Activated CD8-positive, alpha-beta memory T cell treated with anti-CD3 and anti-CD28 coated beads for 36 hours (primary cell): ENCODE measurements at regions not wholly inside any gene's neighbourhood (a gene's known extent, or its start where the extent isn't known, plus 50 kb on each side); places are given as distances from the start of the nearest gene placed in this dataset.

Experiments
- CTCF ChIA-PET: fragments of 350-600 bp; sonication (Branson Sonifier 250); formaldehyde crosslinking; loops from one replicate; lab custom pipeline; 2021; ENCODE audit warnings: antibody characterized with exemption; lab: Charles Lee
- POLR2A ChIA-PET: fragments of 350-600 bp; sonication (Branson Sonifier 250); formaldehyde crosslinking; loops from one replicate; lab custom pipeline; 2021; ENCODE audit warnings: antibody characterized with exemption; lab: Charles Lee

GRCh38 chr4:29002151-29002550, 1718.0 kb upstream of the PCDH7 start:
- POLR2A ChIA-PET = no interaction called here
- CTCF ChIA-PET = no interaction called here

GRCh38 chr4:29005838-29006237, 1714.3 kb upstream of the PCDH7 start:
- CTCF ChIA-PET = no interaction called here
- POLR2A ChIA-PET = no interaction called here

GRCh38 chr4:29009908-29010307, 1710.3 kb upstream of the PCDH7 start:
- ChIA-PET POLR2A (no interaction called here), CTCF (no interaction called here)

- ChIA-PET POLR2A (no interaction called here), CTCF (no interaction called here)
Observed at GRCh38 chr4:29013341-29013740, 1706.8 kb upstream of the PCDH7 start.

GRCh38 chr4:29014555-29014954, 1705.6 kb upstream of the PCDH7 start:
- POLR2A ChIA-PET = no interaction called here
- CTCF ChIA-PET = no interaction called here

- ChIA-PET POLR2A (no interaction called here), CTCF (no interaction called here)
Observed at GRCh38 chr4:29033703-29034102, 1686.5 kb upstream of the PCDH7 start.

GRCh38 chr4:29037501-29037900, 1682.7 kb upstream of the PCDH7 start:
- ChIA-PET POLR2A (no interaction called here), CTCF (no interaction called here)

GRCh38 chr4:29043411-29043810, 1676.8 kb upstream of the PCDH7 start:
- ChIA-PET CTCF (no interaction called here), POLR2A (no interaction called here)

- ChIA-PET POLR2A (no interaction called here), CTCF (no interaction called here)
Observed at GRCh38 chr4:29046186-29046585, 1674.0 kb upstream of the PCDH7 start.

- POLR2A ChIA-PET = no interaction called here
- CTCF ChIA-PET = no interaction called here
Observed at GRCh38 chr4:29046781-29047180, 1673.4 kb upstream of the PCDH7 start.

GRCh38 chr4:29047341-29048041, 1672.7 kb upstream of the PCDH7 start:
- POLR2A ChIA-PET = no interaction called here
- CTCF ChIA-PET = no interaction called here

GRCh38 chr4:29051381-29051965, 1668.7 kb upstream of the PCDH7 start:
- CTCF ChIA-PET = no interaction called here
- POLR2A ChIA-PET = no interaction called here

- ChIA-PET CTCF (no interaction called here), POLR2A (no interaction called here)
Observed at GRCh38 chr4:29052266-29052665, 1667.9 kb upstream of the PCDH7 start.

- POLR2A ChIA-PET = no interaction called here
- CTCF ChIA-PET = no interaction called here
Observed at GRCh38 chr4:29058531-29058930, 1661.6 kb upstream of the PCDH7 start.

- POLR2A ChIA-PET = no interaction called here
Observed at GRCh38 chr4:29066861-29067260, 1653.3 kb upstream of the PCDH7 start.

GRCh38 chr4:29073571-29073970, 1646.6 kb upstream of the PCDH7 start:
- POLR2A ChIA-PET = no interaction called here

More at GRCh38 chr4:29066861-29067260, 1653.3 kb upstream of the PCDH7 start:
- CTCF ChIA-PET = no interaction called here

GRCh38 chr4:29075366-29075765, 1644.8 kb upstream of the PCDH7 start:
- POLR2A ChIA-PET = no interaction called here
- CTCF ChIA-PET = no interaction called here

More at GRCh38 chr4:29073571-29073970, 1646.6 kb upstream of the PCDH7 start:
- CTCF ChIA-PET = no interaction called here

GRCh38 chr4:29079260-29079659, 1640.9 kb upstream of the PCDH7 start:
- POLR2A ChIA-PET = no interaction called here

GRCh38 chr4:29081234-29081955, 1638.8 kb upstream of the PCDH7 start:
- ChIA-PET POLR2A (no interaction called here), CTCF (no interaction called here)

More at GRCh38 chr4:29079260-29079659, 1640.9 kb upstream of the PCDH7 start:
- CTCF ChIA-PET = no interaction called here

- POLR2A ChIA-PET = no interaction called here
- CTCF ChIA-PET = no interaction called here
Observed at GRCh38 chr4:29082684-29083083, 1637.5 kb upstream of the PCDH7 start.

- CTCF ChIA-PET = no interaction called here
Observed at GRCh38 chr4:29085748-29086147, 1634.4 kb upstream of the PCDH7 start.

More at GRCh38 chr4:29085748-29086147, 1634.4 kb upstream of the PCDH7 start:
- POLR2A ChIA-PET = no interaction called here
